ENCODE measurements at regions not wholly inside any gene's neighbourhood (a gene's known extent, or its start where the extent isn't known, plus 50 kb on each side); places are given as distances from the start of the nearest gene placed in this dataset.
"Not testable (repeated sequence)": the region's sequence is repeated elsewhere in the genome, so short reads cannot be mapped to it uniquely, and the experiment has no call there.

GRCh38 chr9:21708856-21709255 is 93.6 kb upstream of the MTAP start:
- no peak for DNase-seq

- DNase-seq = peak; percentile 54
Measured at GRCh38 chr9:21709464-21710058, 92.9 kb upstream of the MTAP start.

GRCh38 chr9:21710548-21711191 is 91.8 kb upstream of the MTAP start:
- no peak for DNase-seq

GRCh38 chr9:21711504-21711903 is 90.9 kb upstream of the MTAP start:
- no peak for DNase-seq

GRCh38 chr9:21715408-21715807 is 87.0 kb upstream of the MTAP start:
- no peak for DNase-seq

- DNase-seq = no peak
Measured at GRCh38 chr9:21720758-21721157, 81.7 kb upstream of the MTAP start.

- DNase-seq = not testable (repeated sequence)
Measured at GRCh38 chr9:21727411-21727810, 75.0 kb upstream of the MTAP start.

- DNase-seq = no peak
Measured at GRCh38 chr9:21728781-21729180, 73.7 kb upstream of the MTAP start.

GRCh38 chr9:21729648-21730047 is 72.8 kb upstream of the MTAP start:
- DNase-seq = no peak

- DNase-seq = no peak
Measured at GRCh38 chr9:21730899-21731298, 71.5 kb upstream of the MTAP start.

- no peak for DNase-seq
Measured at GRCh38 chr9:21741151-21741550, 61.3 kb upstream of the MTAP start.

GRCh38 chr9:21744320-21744719 is 58.1 kb upstream of the MTAP start:
- DNase-seq = no peak

- DNase-seq = peak; percentile 29
Measured at GRCh38 chr9:21744841-21745240, 57.6 kb upstream of the MTAP start.

GRCh38 chr9:21746550-21746949 is 55.9 kb upstream of the MTAP start:
- DNase-seq = no peak

- no peak for DNase-seq
Measured at GRCh38 chr9:21747175-21747574, 55.3 kb upstream of the MTAP start.

- no peak for DNase-seq
Measured at GRCh38 chr9:21750021-21750735, 52.3 kb upstream of the MTAP start.

- no peak for DNase-seq
Measured at GRCh38 chr9:21751998-21752397, 50.4 kb upstream of the MTAP start.
